HepG2 (cell line): ENCODE measurements at regions not wholly inside any gene's neighbourhood (a gene's known extent, or its start where the extent isn't known, plus 50 kb on each side); places are given as distances from the start of the nearest gene placed in this dataset.

ENCODE experiments used
- CEBPB ChIP-seq: IDR thresholded peaks from 2 replicates; pipeline ENCODE4 v1.6.1; 2011; ENCODE audit warnings: low read depth, low read length, improper control_type of control experiment, borderline replicate concordance
- CHCHD3 ChIP-seq: sonication (generic); formaldehyde crosslinking; IDR thresholded peaks from 2 replicates; pipeline ENCODE4 v1.8.0; 2022; ENCODE audit warnings: mild to moderate bottlenecking, missing genetic modification reagents, moderate library complexity
- ESRRA ChIP-seq: sonication (generic); formaldehyde crosslinking; IDR thresholded peaks from 2 replicates; pipeline ENCODE4 v1.5.1; 2020; ENCODE audit warnings: mild to moderate bottlenecking, low read depth, missing genetic modification reagents
- ETV6 ChIP-seq: sonication (generic); formaldehyde crosslinking; conservative IDR thresholded peaks from 2 replicates; pipeline ENCODE4 v1.4.0; 2020; ENCODE audit warnings: missing genetic modification reagents
- MZF1 ChIP-seq: sonication (generic); formaldehyde crosslinking; IDR thresholded peaks from 2 replicates; pipeline ENCODE4 v1.8.1; 2023; ENCODE audit warnings: mild to moderate bottlenecking, missing genetic modification reagents, borderline replicate concordance
- POLR2A ChIP-seq, 2 experiments: IDR thresholded peaks; 2 replicates each; pipeline ENCODE4 v1.6.1; 2011; ENCODE audit warnings: low read depth in 2 of 2, low read length in 2 of 2, mild to moderate bottlenecking in 1 of 2, moderate library complexity in 1 of 2; ENCODE audit not compliant: insufficient read depth in 1 of 2
- ZKSCAN8 ChIP-seq: IDR thresholded peaks from 2 replicates; pipeline ENCODE4 v1.6.1; 2016; ENCODE audit warnings: borderline replicate concordance, missing genetic modification reagents, missing compliant biosample characterization
- ZNF253 ChIP-seq: sonication (generic); formaldehyde crosslinking; IDR thresholded peaks from 2 replicates; pipeline ENCODE4 v1.8.0; 2022; ENCODE audit warnings: mild to moderate bottlenecking, missing genetic modification reagents, borderline replicate concordance
- ZNF644 ChIP-seq: IDR thresholded peaks from 2 replicates; pipeline ENCODE4 v1.6.1; 2016; ENCODE audit warnings: low read depth
- ZSCAN21 ChIP-seq: sonication (generic); formaldehyde crosslinking; IDR thresholded peaks from 2 replicates; pipeline ENCODE4 v1.8.0; 2022; ENCODE audit warnings: mild to moderate bottlenecking, missing genetic modification reagents, moderate library complexity, borderline replicate concordance
- TF ChIP-seq, protein P1 (sequence below): IDR thresholded peaks from 2 replicates; pipeline ENCODE4 v1.6.1; 2016; ENCODE audit warnings: missing compliant biosample characterization, missing genetic modification reagents, borderline replicate concordance
- TF ChIP-seq, protein P2 (sequence below): IDR thresholded peaks from 2 replicates; pipeline ENCODE4 v1.6.1; 2016
- TF ChIP-seq, protein P3 (sequence below), 2 experiments: IDR thresholded peaks; 2 replicates each; pipeline ENCODE4 v1.6.1; 2011 to 2012; ENCODE audit warnings: low read length in 2 of 2, borderline replicate concordance in 1 of 2, low read depth in 1 of 2, mild to moderate bottlenecking in 1 of 2, moderate library complexity in 1 of 2
- TF ChIP-seq, protein P4 (sequence below): sonication (generic); formaldehyde crosslinking; IDR thresholded peaks from 2 replicates; pipeline ENCODE4 v1.8.1; 2023; ENCODE audit warnings: missing genetic modification reagents, inconsistent platforms, borderline replicate concordance

DNA sequence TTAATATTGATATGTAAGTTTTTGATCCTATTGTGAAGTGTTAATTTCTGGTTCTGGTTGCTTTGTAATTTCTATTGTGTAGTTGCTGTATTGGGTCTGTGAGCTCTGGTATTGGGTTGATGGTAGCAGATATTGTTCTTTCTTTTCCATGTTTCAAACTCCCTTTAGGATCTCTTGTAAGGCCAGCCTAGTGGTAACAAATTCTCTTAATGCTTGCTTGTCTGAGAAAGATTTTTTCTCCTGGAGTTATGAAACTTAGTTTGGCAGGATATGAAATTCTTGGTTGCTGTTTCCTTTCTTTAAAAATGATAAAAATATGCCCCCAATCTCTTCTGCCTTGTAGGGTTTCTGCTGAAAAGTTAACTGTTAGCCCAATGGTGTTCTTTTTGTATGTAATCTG lies 268.6 kb upstream of the PLSCR5 start:
- TF ChIP-seq, protein P1, sequence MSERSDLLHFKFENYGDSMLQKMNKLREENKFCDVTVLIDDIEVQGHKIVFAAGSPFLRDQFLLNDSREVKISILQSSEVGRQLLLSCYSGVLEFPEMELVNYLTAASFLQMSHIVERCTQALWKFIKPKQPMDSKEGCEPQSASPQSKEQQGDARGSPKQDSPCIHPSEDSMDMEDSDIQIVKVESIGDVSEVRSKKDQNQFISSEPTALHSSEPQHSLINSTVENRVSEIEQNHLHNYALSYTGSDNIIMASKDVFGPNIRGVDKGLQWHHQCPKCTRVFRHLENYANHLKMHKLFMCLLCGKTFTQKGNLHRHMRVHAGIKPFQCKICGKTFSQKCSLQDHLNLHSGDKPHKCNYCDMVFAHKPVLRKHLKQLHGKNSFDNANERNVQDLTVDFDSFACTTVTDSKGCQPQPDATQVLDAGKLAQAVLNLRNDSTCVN (CRISPR knock-in tag): no peak
- TF ChIP-seq, protein P2, sequence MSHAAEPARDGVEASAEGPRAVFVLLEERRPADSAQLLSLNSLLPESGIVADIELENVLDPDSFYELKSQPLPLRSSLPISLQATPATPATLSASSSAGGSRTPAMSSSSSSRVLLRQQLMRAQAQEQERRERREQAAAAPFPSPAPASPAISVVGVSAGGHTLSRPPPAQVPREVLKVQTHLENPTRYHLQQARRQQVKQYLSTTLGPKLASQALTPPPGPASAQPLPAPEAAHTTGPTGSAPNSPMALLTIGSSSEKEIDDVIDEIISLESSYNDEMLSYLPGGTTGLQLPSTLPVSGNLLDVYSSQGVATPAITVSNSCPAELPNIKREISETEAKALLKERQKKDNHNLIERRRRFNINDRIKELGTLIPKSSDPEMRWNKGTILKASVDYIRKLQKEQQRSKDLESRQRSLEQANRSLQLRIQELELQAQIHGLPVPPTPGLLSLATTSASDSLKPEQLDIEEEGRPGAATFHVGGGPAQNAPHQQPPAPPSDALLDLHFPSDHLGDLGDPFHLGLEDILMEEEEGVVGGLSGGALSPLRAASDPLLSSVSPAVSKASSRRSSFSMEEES (CRISPR knock-in tag): no peak
- TF ChIP-seq CEBPB (no peak), MZF1 (CRISPR knock-in tag) (no peak), ESRRA (CRISPR knock-in tag) (no peak), ZKSCAN8 (CRISPR knock-in tag) (no peak), CHCHD3 (no peak), POLR2A (IDR thresholded peaks at IDR 0.05; ENCODE audit: insufficient read depth in 1 of 2, low read depth in 2 of 2, low read length in 2 of 2) (no peak), ZNF644 (no peak), ZSCAN21 (CRISPR knock-in tag) (no peak), ETV6 (CRISPR knock-in tag) (no peak), ZNF253 (CRISPR knock-in tag) (no peak)
- TF ChIP-seq, protein P3, sequence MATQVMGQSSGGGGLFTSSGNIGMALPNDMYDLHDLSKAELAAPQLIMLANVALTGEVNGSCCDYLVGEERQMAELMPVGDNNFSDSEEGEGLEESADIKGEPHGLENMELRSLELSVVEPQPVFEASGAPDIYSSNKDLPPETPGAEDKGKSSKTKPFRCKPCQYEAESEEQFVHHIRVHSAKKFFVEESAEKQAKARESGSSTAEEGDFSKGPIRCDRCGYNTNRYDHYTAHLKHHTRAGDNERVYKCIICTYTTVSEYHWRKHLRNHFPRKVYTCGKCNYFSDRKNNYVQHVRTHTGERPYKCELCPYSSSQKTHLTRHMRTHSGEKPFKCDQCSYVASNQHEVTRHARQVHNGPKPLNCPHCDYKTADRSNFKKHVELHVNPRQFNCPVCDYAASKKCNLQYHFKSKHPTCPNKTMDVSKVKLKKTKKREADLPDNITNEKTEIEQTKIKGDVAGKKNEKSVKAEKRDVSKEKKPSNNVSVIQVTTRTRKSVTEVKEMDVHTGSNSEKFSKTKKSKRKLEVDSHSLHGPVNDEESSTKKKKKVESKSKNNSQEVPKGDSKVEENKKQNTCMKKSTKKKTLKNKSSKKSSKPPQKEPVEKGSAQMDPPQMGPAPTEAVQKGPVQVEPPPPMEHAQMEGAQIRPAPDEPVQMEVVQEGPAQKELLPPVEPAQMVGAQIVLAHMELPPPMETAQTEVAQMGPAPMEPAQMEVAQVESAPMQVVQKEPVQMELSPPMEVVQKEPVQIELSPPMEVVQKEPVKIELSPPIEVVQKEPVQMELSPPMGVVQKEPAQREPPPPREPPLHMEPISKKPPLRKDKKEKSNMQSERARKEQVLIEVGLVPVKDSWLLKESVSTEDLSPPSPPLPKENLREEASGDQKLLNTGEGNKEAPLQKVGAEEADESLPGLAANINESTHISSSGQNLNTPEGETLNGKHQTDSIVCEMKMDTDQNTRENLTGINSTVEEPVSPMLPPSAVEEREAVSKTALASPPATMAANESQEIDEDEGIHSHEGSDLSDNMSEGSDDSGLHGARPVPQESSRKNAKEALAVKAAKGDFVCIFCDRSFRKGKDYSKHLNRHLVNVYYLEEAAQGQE (IDR thresholded peaks at IDR 0.05; ENCODE audit: borderline replicate concordance in 1 of 2, low read depth in 1 of 2, low read length in 2 of 2): no peak
- TF ChIP-seq, protein P4, sequence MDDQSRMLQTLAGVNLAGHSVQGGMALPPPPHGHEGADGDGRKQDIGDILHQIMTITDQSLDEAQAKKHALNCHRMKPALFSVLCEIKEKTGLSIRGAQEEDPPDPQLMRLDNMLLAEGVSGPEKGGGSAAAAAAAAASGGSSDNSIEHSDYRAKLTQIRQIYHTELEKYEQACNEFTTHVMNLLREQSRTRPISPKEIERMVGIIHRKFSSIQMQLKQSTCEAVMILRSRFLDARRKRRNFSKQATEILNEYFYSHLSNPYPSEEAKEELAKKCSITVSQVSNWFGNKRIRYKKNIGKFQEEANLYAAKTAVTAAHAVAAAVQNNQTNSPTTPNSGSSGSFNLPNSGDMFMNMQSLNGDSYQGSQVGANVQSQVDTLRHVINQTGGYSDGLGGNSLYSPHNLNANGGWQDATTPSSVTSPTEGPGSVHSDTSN (CRISPR knock-in tag): no peak
